Endothelial cell (in vitro differentiated cells): ENCODE measurements at regions not wholly inside any gene's neighbourhood (a gene's known extent, or its start where the extent isn't known, plus 50 kb on each side); places are given as distances from the start of the nearest gene placed in this dataset.

Experiments used
- DNase-seq: peaks from one replicate; pipeline ENCODE4 v3.0.0; 2021; ENCODE audit warnings: low spot score
- H3K27ac Mint-ChIP-seq: one replicate; pipeline ENCODE4 v1.8.0; 2021; ENCODE audit warnings: mixed read lengths, inconsistent platforms; ENCODE audit not compliant: unreplicated experiment
- H3K27me3 Mint-ChIP-seq: one replicate; pipeline ENCODE4 v1.8.0; 2021; ENCODE audit warnings: mild to moderate bottlenecking, moderate library complexity, mixed read lengths, inconsistent platforms; ENCODE audit not compliant: unreplicated experiment
- H3K36me3 Mint-ChIP-seq: one replicate; pipeline ENCODE4 v1.8.0; 2021; ENCODE audit warnings: mild to moderate bottlenecking, low read depth, mixed read lengths, inconsistent platforms; ENCODE audit not compliant: unreplicated experiment
- H3K4me1 Mint-ChIP-seq: one replicate; pipeline ENCODE4 v1.8.0; 2021; ENCODE audit warnings: mild to moderate bottlenecking, mixed read lengths, inconsistent platforms; ENCODE audit not compliant: unreplicated experiment
- H3K4me3 Mint-ChIP-seq: one replicate; pipeline ENCODE4 v1.8.0; 2021; ENCODE audit warnings: mild to moderate bottlenecking, mixed read lengths, inconsistent platforms; ENCODE audit not compliant: unreplicated experiment
- H3K9me3 Mint-ChIP-seq: one replicate; pipeline ENCODE4 v1.8.0; 2021; ENCODE audit warnings: mixed read lengths, inconsistent platforms; ENCODE audit not compliant: unreplicated experiment
- TF ChIP-seq, protein P1 (sequence below): fragments of 200-600 bp; sonication (generic); IDR thresholded peaks from one replicate; pipeline ENCODE4 v1.5.0; 2021; ENCODE audit warnings: antibody characterized with exemption; ENCODE audit not compliant: unreplicated experiment

GRCh38 chr4:123987408-123987807 is 590.8 kb downstream of the SPRY1 start:
- Mint-ChIP-seq H3K27me3 (no peaks in the 10 kb centered on the region), H3K4me1 (peaks cover 11% of the 10 kb centered on the region), H3K9me3 (no peaks in the 10 kb centered on the region), H3K27ac (no peak overlapping the region), H3K36me3 (peaks cover 4% of the 10 kb centered on the region), H3K4me3 (no peak overlapping the region)
- TF ChIP-seq, protein P1, sequence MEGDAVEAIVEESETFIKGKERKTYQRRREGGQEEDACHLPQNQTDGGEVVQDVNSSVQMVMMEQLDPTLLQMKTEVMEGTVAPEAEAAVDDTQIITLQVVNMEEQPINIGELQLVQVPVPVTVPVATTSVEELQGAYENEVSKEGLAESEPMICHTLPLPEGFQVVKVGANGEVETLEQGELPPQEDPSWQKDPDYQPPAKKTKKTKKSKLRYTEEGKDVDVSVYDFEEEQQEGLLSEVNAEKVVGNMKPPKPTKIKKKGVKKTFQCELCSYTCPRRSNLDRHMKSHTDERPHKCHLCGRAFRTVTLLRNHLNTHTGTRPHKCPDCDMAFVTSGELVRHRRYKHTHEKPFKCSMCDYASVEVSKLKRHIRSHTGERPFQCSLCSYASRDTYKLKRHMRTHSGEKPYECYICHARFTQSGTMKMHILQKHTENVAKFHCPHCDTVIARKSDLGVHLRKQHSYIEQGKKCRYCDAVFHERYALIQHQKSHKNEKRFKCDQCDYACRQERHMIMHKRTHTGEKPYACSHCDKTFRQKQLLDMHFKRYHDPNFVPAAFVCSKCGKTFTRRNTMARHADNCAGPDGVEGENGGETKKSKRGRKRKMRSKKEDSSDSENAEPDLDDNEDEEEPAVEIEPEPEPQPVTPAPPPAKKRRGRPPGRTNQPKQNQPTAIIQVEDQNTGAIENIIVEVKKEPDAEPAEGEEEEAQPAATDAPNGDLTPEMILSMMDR: no peak
- DNase-seq: no peak

GRCh38 chr4:123990310-123990870 is 593.8 kb downstream of the SPRY1 start:
- Mint-ChIP-seq H3K36me3 (peaks cover 4% of the 10 kb centered on the region), H3K27ac (no peak overlapping the region), H3K9me3 (no peaks in the 10 kb centered on the region), H3K4me3 (no peak overlapping the region), H3K27me3 (no peaks in the 10 kb centered on the region), H3K4me1 (peaks cover 11% of the 10 kb centered on the region)
- no peak for DNase-seq
- TF ChIP-seq, protein P1: no peak

GRCh38 chr4:123994917-123995316 is 598.3 kb downstream of the SPRY1 start:
- no peak overlapping the region for H3K27ac Mint-ChIP-seq
- no peaks in the 10 kb centered on the region for H3K27me3 Mint-ChIP-seq
- TF ChIP-seq, protein P1: peak; percentile 59

DNA sequence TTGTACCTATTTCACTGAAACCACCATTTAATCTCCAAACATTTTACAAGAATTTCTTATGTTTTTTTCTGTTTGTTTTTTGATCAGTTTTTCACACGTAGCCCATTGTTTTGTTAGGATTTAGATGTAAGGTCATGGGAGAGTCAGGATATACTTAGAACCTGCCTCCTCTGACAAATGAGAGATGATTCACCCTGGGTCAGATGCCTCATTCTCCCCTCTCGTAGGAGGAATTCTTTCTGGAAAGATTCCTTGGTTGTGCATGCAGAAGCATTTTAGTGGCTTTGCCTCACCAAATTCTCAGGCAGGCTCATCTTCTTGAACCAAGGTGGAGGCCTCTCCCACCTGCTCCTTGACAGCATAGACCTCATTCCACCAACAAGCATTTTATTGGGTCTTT is 599.3 kb downstream of the SPRY1 start:
- H3K9me3 Mint-ChIP-seq: no peaks in the 10 kb centered on the region
- TF ChIP-seq, protein P1: no peak
- peaks cover 4% of the 10 kb centered on the region for H3K36me3 Mint-ChIP-seq
- H3K4me1 Mint-ChIP-seq: no peaks in the 10 kb centered on the region
- no peak overlapping the region for H3K27ac Mint-ChIP-seq
- H3K27me3 Mint-ChIP-seq: no peaks in the 10 kb centered on the region
- no peak overlapping the region for H3K4me3 Mint-ChIP-seq
- no peak for DNase-seq

More at GRCh38 chr4:123994917-123995316, 598.3 kb downstream of the SPRY1 start:
- no peak for DNase-seq
- H3K4me3 Mint-ChIP-seq: no peak overlapping the region
- peaks cover 4% of the 10 kb centered on the region for H3K36me3 Mint-ChIP-seq
- no peaks in the 10 kb centered on the region for H3K4me1 Mint-ChIP-seq
- H3K9me3 Mint-ChIP-seq: no peaks in the 10 kb centered on the region

DNA sequence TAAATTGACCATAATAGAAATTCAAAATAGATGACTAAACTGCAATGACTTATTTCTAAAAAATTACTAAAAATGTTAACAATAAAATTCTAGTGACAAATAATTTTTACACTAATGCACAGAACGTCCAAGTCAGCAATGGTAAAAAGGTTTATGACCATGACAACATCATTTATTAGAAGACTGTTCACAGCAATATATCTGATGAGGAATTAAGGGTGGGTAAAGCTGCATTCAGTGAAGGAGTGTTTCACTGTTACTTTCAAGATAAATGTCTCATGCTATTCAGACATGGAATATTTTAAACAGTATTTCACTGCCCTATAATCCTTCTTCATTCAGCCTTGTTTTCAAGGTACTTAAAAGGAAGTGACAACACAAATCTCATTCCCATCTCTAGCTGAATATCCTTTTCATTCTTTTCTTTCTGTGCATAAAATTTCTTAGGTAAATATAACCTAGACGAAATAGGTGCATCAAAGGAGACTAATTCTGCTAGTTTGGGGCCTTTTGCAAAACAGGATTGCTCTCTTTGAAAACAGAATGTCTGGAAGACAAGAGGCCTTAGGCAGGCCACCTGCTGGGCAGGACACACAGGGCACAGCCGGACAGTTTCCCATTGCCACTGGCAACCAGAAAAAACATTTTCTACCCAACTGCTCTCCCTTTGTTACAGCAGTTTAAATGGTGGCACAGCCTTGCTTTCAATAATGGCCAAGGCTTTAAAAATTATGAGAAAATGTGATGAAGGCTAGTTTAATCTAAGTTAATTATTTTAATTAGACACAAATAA is 600.3 kb downstream of the SPRY1 start:
- H3K36me3 Mint-ChIP-seq: peaks cover under 1% of the 10 kb centered on the region
- peak overlapping the region; percentile 30 for H3K27ac Mint-ChIP-seq
- no peaks in the 10 kb centered on the region for H3K4me1 Mint-ChIP-seq
- no peaks in the 10 kb centered on the region for H3K27me3 Mint-ChIP-seq
- no peaks in the 10 kb centered on the region for H3K9me3 Mint-ChIP-seq
- DNase-seq: no peak
- no peak overlapping the region for H3K4me3 Mint-ChIP-seq
- TF ChIP-seq, protein P1: no peak
